Upper lobe of right lung (tissue), 1 donor: ENCODE measurements at regions not wholly inside any gene's neighbourhood (a gene's known extent, or its start where the extent isn't known, plus 50 kb on each side); places are given as distances from the start of the nearest gene placed in this dataset.

Experiments used
- ATAC-seq: fragments of 200-7000 bp; cut with Tn5 transposase; one replicate; pipeline ENCODE4 v1.9.1; 2020; ENCODE audit warnings: mild to moderate bottlenecking, moderate library complexity
- DNase-seq: peaks from one replicate; pipeline ENCODE4 v3.0.0-alpha.2; 2020
- H3K27ac ChIP-seq: fragments of 200-600 bp; one replicate; pipeline ENCODE4 v1.8.0; 2022
- H3K27me3 ChIP-seq: fragments of 200-600 bp; one replicate; pipeline ENCODE4 v1.8.0; 2022; ENCODE audit warnings: mild to moderate bottlenecking
- H3K36me3 ChIP-seq: fragments of 200-600 bp; one replicate; pipeline ENCODE4 v1.8.0; 2022
- H3K4me1 ChIP-seq: fragments of 200-600 bp; one replicate; pipeline ENCODE4 v1.8.0; 2022
- H3K4me3 ChIP-seq: fragments of 200-600 bp; one replicate; pipeline ENCODE4 v1.8.0; 2022; ENCODE audit warnings: mild to moderate bottlenecking
- H3K9me3 ChIP-seq: fragments of 200-600 bp; one replicate; pipeline ENCODE4 v1.8.0; 2022
- intact Hi-C: fragments of 100-400 bp; cut with DNase I; formaldehyde crosslinking; loops from one replicate; pipeline ENCODE4 v1.11.0; 2022
- TF ChIP-seq, protein P1 (sequence below): fragments of 200-600 bp; IDR thresholded peaks from one replicate; pipeline ENCODE4 v1.8.0; 2022; ENCODE audit warnings: antibody characterized with exemption
- donor health status: DM: no; HTN: yes; CAD: no; lungs with severe emphysema.

DNA sequence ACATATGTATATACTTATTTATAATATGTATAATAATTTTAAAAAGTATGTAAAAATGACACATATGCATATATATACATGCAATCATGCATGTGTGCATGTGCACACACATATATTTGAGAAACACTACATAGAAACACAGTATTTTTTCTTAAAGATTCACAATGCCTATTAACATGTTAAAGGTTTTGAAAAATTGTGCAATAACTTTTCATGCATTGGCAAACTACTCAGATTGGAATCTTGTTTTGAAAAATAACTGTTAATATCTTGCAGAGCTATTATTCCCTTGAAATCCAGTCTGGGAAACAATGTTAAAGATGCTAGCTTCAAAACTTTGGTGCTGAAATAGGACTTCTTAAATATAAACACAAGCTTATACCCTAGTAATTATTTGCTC is 256.2 kb upstream of the P2RY1 start:
- Histone ChIP-seq H3K4me3 (no peak overlapping the region), H3K4me1 (no peaks in the 10 kb centered on the region), H3K36me3 (no peaks in the 10 kb centered on the region), H3K27ac (no peak overlapping the region), H3K9me3 (no peaks in the 10 kb centered on the region), H3K27me3 (no peaks in the 10 kb centered on the region)
- intact Hi-C loops, result no loop called here
- TF ChIP-seq, protein P1, sequence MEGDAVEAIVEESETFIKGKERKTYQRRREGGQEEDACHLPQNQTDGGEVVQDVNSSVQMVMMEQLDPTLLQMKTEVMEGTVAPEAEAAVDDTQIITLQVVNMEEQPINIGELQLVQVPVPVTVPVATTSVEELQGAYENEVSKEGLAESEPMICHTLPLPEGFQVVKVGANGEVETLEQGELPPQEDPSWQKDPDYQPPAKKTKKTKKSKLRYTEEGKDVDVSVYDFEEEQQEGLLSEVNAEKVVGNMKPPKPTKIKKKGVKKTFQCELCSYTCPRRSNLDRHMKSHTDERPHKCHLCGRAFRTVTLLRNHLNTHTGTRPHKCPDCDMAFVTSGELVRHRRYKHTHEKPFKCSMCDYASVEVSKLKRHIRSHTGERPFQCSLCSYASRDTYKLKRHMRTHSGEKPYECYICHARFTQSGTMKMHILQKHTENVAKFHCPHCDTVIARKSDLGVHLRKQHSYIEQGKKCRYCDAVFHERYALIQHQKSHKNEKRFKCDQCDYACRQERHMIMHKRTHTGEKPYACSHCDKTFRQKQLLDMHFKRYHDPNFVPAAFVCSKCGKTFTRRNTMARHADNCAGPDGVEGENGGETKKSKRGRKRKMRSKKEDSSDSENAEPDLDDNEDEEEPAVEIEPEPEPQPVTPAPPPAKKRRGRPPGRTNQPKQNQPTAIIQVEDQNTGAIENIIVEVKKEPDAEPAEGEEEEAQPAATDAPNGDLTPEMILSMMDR, result no peak
- ATAC-seq (no peak), DNase-seq (no peak)

DNA sequence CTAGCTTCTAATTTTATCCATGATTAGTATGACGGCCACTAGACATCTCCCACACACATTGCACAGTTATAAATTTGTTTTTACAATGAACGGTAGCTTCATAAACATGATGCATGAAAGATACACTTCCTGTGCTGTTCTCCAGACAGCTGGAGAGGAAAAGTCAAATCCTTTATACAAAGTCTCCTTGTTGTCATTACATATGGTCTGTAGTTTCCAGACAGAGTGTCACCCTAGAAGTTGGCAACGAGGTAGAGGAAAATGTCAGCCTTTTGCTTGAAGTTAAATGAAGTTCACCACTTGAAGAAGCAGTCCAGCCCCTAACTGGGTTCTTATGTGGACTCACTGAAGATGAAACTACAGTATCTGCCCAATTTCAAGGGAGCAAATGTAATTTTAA is 253.0 kb upstream of the P2RY1 start:
- Histone ChIP-seq H3K4me3 (no peak overlapping the region), H3K4me1 (no peaks in the 10 kb centered on the region), H3K27ac (no peak overlapping the region), H3K27me3 (no peaks in the 10 kb centered on the region), H3K36me3 (no peaks in the 10 kb centered on the region), H3K9me3 (no peaks in the 10 kb centered on the region)
- TF ChIP-seq, protein P1, result no peak
- ATAC-seq (no peak), DNase-seq (no peak)
- intact Hi-C loops, result no loop called here

DNA sequence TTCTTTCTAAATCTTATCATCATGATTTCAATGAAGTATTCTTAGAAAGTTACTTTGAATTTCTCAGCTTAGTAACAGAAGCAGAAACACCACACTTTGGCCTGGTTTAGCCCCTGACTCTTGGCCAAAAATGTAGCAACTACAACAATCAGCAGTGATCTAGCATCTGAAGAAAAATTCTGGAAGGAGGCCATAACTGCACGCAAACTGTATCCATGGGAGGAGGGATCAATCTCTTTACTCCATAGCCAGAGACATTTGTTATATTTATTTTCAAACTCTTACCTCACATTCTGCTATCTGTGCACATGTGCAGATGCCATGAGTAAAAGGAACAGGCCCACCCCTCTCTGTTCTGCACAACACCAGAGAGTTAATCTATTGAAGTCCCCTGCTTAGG is 251.0 kb upstream of the P2RY1 start:
- DNase-seq, result no peak
- H3K4me1 ChIP-seq, result no peaks in the 10 kb centered on the region
- no peaks in the 10 kb centered on the region for H3K9me3 ChIP-seq
- no peak overlapping the region for H3K27ac ChIP-seq
- ATAC-seq, result no peak
- intact Hi-C loops, result no loop called here
- H3K4me3 ChIP-seq, result no peak overlapping the region
- no peaks in the 10 kb centered on the region for H3K27me3 ChIP-seq
- no peaks in the 10 kb centered on the region for H3K36me3 ChIP-seq
- TF ChIP-seq, protein P1, result no peak

DNA sequence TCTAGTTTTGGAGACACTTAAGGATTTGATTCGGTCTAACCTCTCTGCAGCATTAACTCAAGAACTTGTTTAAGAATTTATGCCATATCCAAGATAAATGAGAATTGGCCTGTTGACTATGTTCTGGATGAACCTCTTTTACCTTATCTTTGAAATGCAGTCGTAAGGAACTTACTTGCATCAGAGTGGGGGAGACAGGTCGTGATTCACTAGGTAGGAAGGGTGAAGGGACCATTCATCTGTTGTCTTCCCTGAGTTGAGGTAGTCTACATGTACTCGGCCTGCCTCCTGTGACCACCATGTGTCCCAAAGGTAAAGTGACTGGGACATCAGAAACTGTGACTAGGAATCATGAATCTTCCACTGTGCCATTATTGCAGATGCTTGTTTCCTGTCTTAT is 248.0 kb upstream of the P2RY1 start:
- Histone ChIP-seq H3K27me3 (no peaks in the 10 kb centered on the region), H3K4me3 (no peak overlapping the region), H3K9me3 (no peaks in the 10 kb centered on the region), H3K27ac (no peak overlapping the region), H3K4me1 (peaks cover 7% of the 10 kb centered on the region), H3K36me3 (no peaks in the 10 kb centered on the region)
- no peak for DNase-seq
- intact Hi-C loops, result no loop called here
- TF ChIP-seq, protein P1, result no peak
- ATAC-seq, result no peak

DNA sequence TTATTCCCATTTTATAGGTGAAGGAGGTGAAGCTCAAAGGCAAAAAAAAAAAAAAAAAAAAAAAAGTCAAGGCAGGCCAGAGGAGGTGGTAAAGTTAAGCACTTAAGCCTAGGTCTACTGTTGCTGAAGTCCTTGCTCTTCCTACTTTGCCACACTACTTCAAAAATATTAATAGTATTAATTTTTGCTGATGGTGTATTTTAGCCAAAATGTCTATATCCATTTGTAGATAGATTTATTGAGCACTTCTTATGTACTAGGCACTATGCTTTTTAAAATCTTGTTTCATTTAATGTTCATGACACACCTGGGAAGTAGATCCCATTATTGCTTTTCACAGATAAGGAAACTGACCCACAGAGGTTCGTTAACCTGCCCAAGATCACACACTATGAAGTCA is 247.1 kb upstream of the P2RY1 start:
- ATAC-seq, result no peak

DNA sequence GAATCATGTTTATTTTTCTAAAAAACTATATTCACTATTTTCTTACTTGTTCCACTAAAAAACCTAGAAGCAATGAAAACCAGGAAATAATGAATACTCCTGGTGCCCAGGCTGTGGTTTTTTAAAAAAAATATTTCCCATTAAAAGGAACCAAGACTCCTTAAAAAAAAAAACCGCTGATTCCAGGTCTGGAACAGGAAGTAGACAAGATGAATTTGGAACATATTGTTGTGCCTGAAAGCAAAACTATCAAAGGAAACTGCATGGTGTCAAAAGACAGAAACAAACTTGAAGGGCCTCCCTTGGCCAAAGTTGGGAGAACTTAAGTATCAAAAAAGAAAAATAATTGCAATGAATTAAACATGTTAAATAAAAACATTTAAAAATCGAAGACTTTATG is 245.3 kb upstream of the P2RY1 start:
- Histone ChIP-seq H3K9me3 (no peaks in the 10 kb centered on the region), H3K4me3 (no peak overlapping the region), H3K27me3 (no peaks in the 10 kb centered on the region), H3K36me3 (no peaks in the 10 kb centered on the region), H3K4me1 (peaks cover 7% of the 10 kb centered on the region), H3K27ac (no peak overlapping the region)
- intact Hi-C loops, result no loop called here
- TF ChIP-seq, protein P1, result no peak
- ATAC-seq (no peak), DNase-seq (no peak)

More for the DNA sequence above, 247.1 kb upstream of the P2RY1 start:
- no peak overlapping the region for H3K27ac ChIP-seq
- intact Hi-C loops, result no loop called here
- no peak for DNase-seq
- H3K9me3 ChIP-seq, result no peaks in the 10 kb centered on the region
- H3K27me3 ChIP-seq, result no peaks in the 10 kb centered on the region
- H3K4me3 ChIP-seq, result no peak overlapping the region
- H3K36me3 ChIP-seq, result no peaks in the 10 kb centered on the region
- TF ChIP-seq, protein P1, result no peak
- H3K4me1 ChIP-seq, result peaks cover 7% of the 10 kb centered on the region
